HepG2 (cell line): ENCODE measurements at regions not wholly inside any gene's neighbourhood (a gene's known extent, or its start where the extent isn't known, plus 50 kb on each side); places are given as distances from the start of the nearest gene placed in this dataset.

Experiments
- ATAC-seq: fragments of 200-7000 bp; cut with Tn5 transposase; 3 replicates; pipeline ENCODE4 v1.9.1; 2020; ENCODE audit warnings: mild to moderate bottlenecking, moderate library complexity
- BruUV-seq: library from RNA; stranded (reverse); fragments of 400-500 nt; replicated peaks from 2 replicates; lab custom pipeline; 2021; lab: Mats Ljungman, UMichigan
- CTCF ChIA-PET: fragments of 300-600 bp; formaldehyde crosslinking; extraction: SDS; loops from one replicate; lab custom pipeline; 2021; ENCODE audit warnings: low total read pairs, inconsistent platforms, low intra/inter-chr PET ratio; lab: Yijun Ruan, JAX
- POLR2A ChIA-PET: fragments of 350-600 bp; sonication (Branson Sonifier 250); formaldehyde crosslinking; loops from one replicate; lab custom pipeline; 2020; ENCODE audit warnings: antibody characterized with exemption, inconsistent platforms; lab: Yijun Ruan, JAX
- DNase-seq: peaks from one replicate; pipeline ENCODE4 v3.0.0-alpha.2; 2015; ENCODE audit warnings: low spot score
- FAIRE-seq: peaks from 3 replicates; lab custom pipeline; 2011; peaks lifted over from hg19 to GRCh38; lab: Jason Lieb, UNC
- H2AFZ ChIP-seq: one replicate; pipeline ENCODE4 v1.6.1; 2011; ENCODE audit warnings: low read length, inconsistent platforms
- H3K27ac ChIP-seq: fragments of 300-600 bp; 3 replicates; pipeline ENCODE4 v1.8.0; 2011; ENCODE audit warnings: mixed run types, mild to moderate bottlenecking, mixed read lengths, low read length, inconsistent platforms; ENCODE audit not compliant: insufficient read depth; ENCODE audit errors: extremely low read length
- H3K27me3 ChIP-seq, 2 experiments: fragments of 200-600 bp in 1 of 2; 2 replicates in 1 of 2; 3 replicates in 1 of 2; pipeline versions ENCODE4 v1.6.0 to v1.8.0; 2011; ENCODE audit warnings: low read length in 2 of 2, mild to moderate bottlenecking in 2 of 2, moderate library complexity in 2 of 2, inconsistent platforms in 1 of 2; ENCODE audit not compliant: insufficient read depth in 2 of 2, control insufficient read depth in 1 of 2
- H3K36me3 ChIP-seq, 2 experiments: fragments of 200-600 bp in 1 of 2; replicated peaks in 1 of 2; 2 replicates in 1 of 2; 3 replicates in 1 of 2; pipeline versions ENCODE4 v1.5.1 to v1.8.0; 2011; ENCODE audit warnings: low read length in 2 of 2, inconsistent platforms in 1 of 2; ENCODE audit not compliant: insufficient read depth in 2 of 2, control insufficient read depth in 1 of 2
- H3K4me1 ChIP-seq: 2 replicates; pipeline ENCODE4 v1.5.1; 2012; ENCODE audit warnings: low read length, inconsistent platforms; ENCODE audit not compliant: insufficient read depth
- H3K4me2 ChIP-seq: 2 replicates; pipeline ENCODE4 v1.6.0; 2011; ENCODE audit warnings: low read depth, low read length, inconsistent platforms
- H3K4me3 ChIP-seq, 3 experiments: fragments of 200-600 bp in 1 of 3; sonication (generic), shearing (Covaris generic) in 1 of 3; replicated peaks in 1 of 3; 2 replicates each; pipeline ENCODE4 v1.5.1; 2011 to 2016; ENCODE audit warnings: low read length in 3 of 3, inconsistent platforms in 2 of 3, low read depth in 2 of 3, mild to moderate bottlenecking in 2 of 3, control low read depth in 1 of 3, mixed read lengths in 1 of 3; ENCODE audit not compliant: insufficient read depth in 1 of 3
- H3K79me2 ChIP-seq: one replicate; pipeline ENCODE4 v1.6.1; 2011; ENCODE audit warnings: low read length, inconsistent platforms; ENCODE audit not compliant: insufficient read depth
- H3K9ac ChIP-seq: 2 replicates; pipeline ENCODE4 v1.6.0; 2011; ENCODE audit warnings: mild to moderate bottlenecking, low read depth, low read length, inconsistent platforms; ENCODE audit not compliant: insufficient read depth
- H3K9me3 ChIP-seq: 2 replicates; pipeline ENCODE4 v1.5.1; 2012; ENCODE audit warnings: mild to moderate bottlenecking, low read length
- H4K20me1 ChIP-seq: 2 replicates; pipeline ENCODE4 v1.6.0; 2011; ENCODE audit warnings: inconsistent platforms, mild to moderate bottlenecking, low read length, moderate library complexity; ENCODE audit not compliant: insufficient read depth
- AHR ChIP-seq: IDR thresholded peaks from 2 replicates; pipeline ENCODE4 v1.6.1; 2018; ENCODE audit warnings: missing genetic modification reagents, missing compliant biosample characterization
- BCL6 ChIP-seq: IDR thresholded peaks from 2 replicates; pipeline ENCODE4 v1.6.1; 2016; ENCODE audit warnings: missing genetic modification reagents, missing compliant biosample characterization
- FOSL1 ChIP-seq: sonication (generic); formaldehyde crosslinking; IDR thresholded peaks from 2 replicates; pipeline ENCODE4 v1.9.0; 2021; ENCODE audit warnings: missing genetic modification reagents, borderline replicate concordance
- FOXO1 ChIP-seq: sonication (generic); formaldehyde crosslinking; IDR thresholded peaks from 2 replicates; pipeline ENCODE4 v1.4.0; 2020; ENCODE audit warnings: missing genetic modification reagents
- NFIB ChIP-seq: sonication (generic); formaldehyde crosslinking; IDR thresholded peaks from 2 replicates; pipeline ENCODE4 v1.9.0; 2021; ENCODE audit warnings: missing genetic modification reagents, mild to moderate bottlenecking, borderline replicate concordance
- NKX3-1 ChIP-seq: sonication (generic); formaldehyde crosslinking; IDR thresholded peaks from 2 replicates; pipeline ENCODE4 v1.5.0; 2020; ENCODE audit warnings: missing genetic modification reagents
- PAX8 ChIP-seq: sonication (generic); formaldehyde crosslinking; IDR thresholded peaks from 2 replicates; pipeline ENCODE4 v1.8.0; 2022; ENCODE audit warnings: mild to moderate bottlenecking, missing genetic modification reagents, borderline replicate concordance
- POGZ ChIP-seq: sonication (generic); formaldehyde crosslinking; IDR thresholded peaks from 2 replicates; pipeline ENCODE4 v1.4.0; 2020; ENCODE audit warnings: mild to moderate bottlenecking, missing genetic modification reagents
- RORA ChIP-seq: sonication (generic); formaldehyde crosslinking; IDR thresholded peaks from 2 replicates; pipeline ENCODE4 v1.5.0; 2020; ENCODE audit warnings: mild to moderate bottlenecking, missing genetic modification reagents, moderate library complexity
- SNAI1 ChIP-seq: sonication (generic); formaldehyde crosslinking; IDR thresholded peaks from 2 replicates; pipeline ENCODE4 v1.5.0; 2020; ENCODE audit warnings: mild to moderate bottlenecking, missing genetic modification reagents, borderline replicate concordance
- SPEN ChIP-seq: sonication (generic); formaldehyde crosslinking; IDR thresholded peaks from 2 replicates; pipeline ENCODE4 v1.5.1; 2020; ENCODE audit warnings: low read depth, mild to moderate bottlenecking, missing genetic modification reagents
- ZBTB20 ChIP-seq: sonication (generic); formaldehyde crosslinking; IDR thresholded peaks from 2 replicates; pipeline ENCODE4 v1.8.1; 2023; ENCODE audit warnings: missing genetic modification reagents, low read depth, mild to moderate bottlenecking, borderline replicate concordance
- ZNF431 ChIP-seq: sonication (generic); formaldehyde crosslinking; IDR thresholded peaks from 2 replicates; pipeline ENCODE4 v1.9.0; 2022; ENCODE audit warnings: missing genetic modification reagents, low read depth, mild to moderate bottlenecking, borderline replicate concordance
- ZNF709 ChIP-seq: sonication (generic); formaldehyde crosslinking; IDR thresholded peaks from 2 replicates; pipeline ENCODE4 v1.5.0; 2020; ENCODE audit warnings: mild to moderate bottlenecking, missing genetic modification reagents
- WGBS: methylation state at CpG from one replicate; pipeline ENCODE4 v1.1.6; 2017; ENCODE audit warnings: low lambda C conversion rate; 5-methylcytosine and 5-hydroxymethylcytosine counted together
- in situ Hi-C: cut with HindIII; loops from 2 replicates; pipeline ENCODE4 v1.10.0; 2017; ENCODE audit warnings: low pct_unique_long_range_greater_than_20kb; ENCODE audit not compliant: extremely low pct_ligation_motif_present
- intact Hi-C: fragments of 100-400 bp; cut with micrococcal nuclease; formaldehyde crosslinking; loops from one replicate; pipeline ENCODE4 v1.10.0; 2022; ENCODE audit not compliant: unreplicated experiment
- TF ChIP-seq, protein P1 (sequence below): sonication (generic); formaldehyde crosslinking; IDR thresholded peaks from 2 replicates; pipeline ENCODE4 v1.9.0; 2021; ENCODE audit warnings: missing genetic modification reagents, borderline replicate concordance
- TF ChIP-seq, protein P2 (sequence below), 2 experiments: sonication (generic) in 1 of 2; formaldehyde crosslinking in 1 of 2; IDR thresholded peaks; 2 replicates each; pipeline versions ENCODE4 v1.4.0 to v1.6.1; 2018 to 2020; ENCODE audit warnings: missing genetic modification reagents in 2 of 2, borderline replicate concordance in 1 of 2, low read depth in 1 of 2, mild to moderate bottlenecking in 1 of 2, missing biosample characterization in 1 of 2

DNA sequence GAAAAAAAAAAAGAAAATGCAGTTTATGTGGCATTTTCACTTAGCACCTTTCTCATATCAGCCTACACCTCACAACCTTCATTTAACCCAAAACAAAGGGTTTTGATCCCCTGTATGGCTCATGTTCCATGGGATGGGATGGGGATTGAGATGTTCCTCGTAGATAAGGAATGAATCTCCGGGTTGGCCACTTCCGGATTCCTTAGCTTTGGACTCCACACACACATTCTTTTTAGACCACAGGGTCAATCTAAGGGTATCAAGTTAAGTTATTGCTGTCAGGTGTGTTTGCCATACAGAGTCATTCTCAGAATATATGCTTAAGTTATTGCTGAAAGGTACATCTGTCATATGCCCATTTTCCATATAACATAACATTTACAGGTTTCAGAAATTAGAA lies 301.4 kb upstream of the TGFBR2 start:
- POLR2A ChIA-PET = no interaction called here
- Histone ChIP-seq H3K9me3 (peaks cover 8% of the 10 kb centered on the region; the same call in 1 of the 2 replicates), H3K27me3 (no peaks in the 10 kb centered on the region), H3K4me2 (no peak overlapping the region), H3K79me2 (no peaks in the 10 kb centered on the region), H3K36me3 (no peaks in the 10 kb centered on the region), H3K27ac (no peak overlapping the region), H4K20me1 (no peaks in the 10 kb centered on the region), H2AFZ (no peak overlapping the region), H3K4me1 (peaks cover 17% of the 10 kb centered on the region), H3K9ac (no peak overlapping the region), H3K4me3 (no peak overlapping the region)
- CTCF ChIA-PET = no interaction called here
- no peak for DNase-seq
- 92% methylated on average over 3 of the region's 3 CpGs for WGBS
- in situ Hi-C loops = no loop called here
- ATAC-seq = no peak
- intact Hi-C loops = no loop called here
- FAIRE-seq = no peak
- BruUV-seq = no TSS peak
- TF ChIP-seq AHR (CRISPR knock-in tag) (no peak), SPEN (CRISPR knock-in tag) (no peak), SNAI1 (CRISPR knock-in tag) (no peak), FOSL1 (CRISPR knock-in tag) (no peak), ZNF431 (CRISPR knock-in tag) (no peak)
- TF ChIP-seq, all 625 proteins: peak for 0

DNA sequence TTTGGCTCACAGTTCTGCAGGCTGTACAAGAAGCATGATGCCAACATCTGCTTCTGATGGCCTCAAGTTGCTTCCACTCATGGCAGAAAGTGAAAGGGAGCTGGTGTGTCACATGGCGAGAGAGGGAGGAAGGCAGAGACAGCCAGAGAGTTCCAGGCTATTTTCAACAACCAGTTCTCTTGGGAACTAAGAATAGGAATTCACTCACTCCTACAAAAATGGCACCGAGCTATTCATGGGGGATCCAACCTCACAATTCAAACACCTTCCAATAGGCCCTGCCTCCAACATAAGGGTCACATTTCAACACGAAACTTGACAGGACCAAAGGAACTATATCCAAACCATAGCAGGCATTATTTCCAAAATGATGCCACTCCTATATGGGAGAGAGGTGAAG lies 299.5 kb upstream of the TGFBR2 start:
- 89% methylated on average over 3 of the region's 3 CpGs for WGBS
- FAIRE-seq (no peak), DNase-seq (no peak), ATAC-seq (no peak)
- POLR2A ChIA-PET = no interaction called here
- H3K9me3 ChIP-seq = peaks cover 8% of the 10 kb centered on the region; the same call in 1 of the 2 replicates
- H3K27me3 ChIP-seq = no peaks in the 10 kb centered on the region
- no peak overlapping the region for H3K4me2 ChIP-seq
- no peak overlapping the region for H3K4me3 ChIP-seq
- in situ Hi-C loops = no loop called here
- H2AFZ ChIP-seq = no peak overlapping the region
- intact Hi-C loops = no loop called here
- CTCF ChIA-PET = no interaction called here
- H3K27ac ChIP-seq = no peak overlapping the region
- H3K9ac ChIP-seq = no peak overlapping the region
- no peaks in the 10 kb centered on the region for H3K79me2 ChIP-seq
- 0 out of 2 replicates have a peak, but pooled peaks cover under 1% of the 10 kb centered on the region for H3K4me1 ChIP-seq
- no peaks in the 10 kb centered on the region for H4K20me1 ChIP-seq
- BruUV-seq = no TSS peak
- no peaks in the 10 kb centered on the region for H3K36me3 ChIP-seq
- TF ChIP-seq NKX3-1 (no peak), FOXO1 (CRISPR knock-in tag) (no peak), ZBTB20 (CRISPR knock-in tag) (no peak), POGZ (no peak), NFIB (no peak), ZNF709 (CRISPR knock-in tag) (no peak), PAX8 (no peak), BCL6 (CRISPR knock-in tag) (no peak), RORA (CRISPR knock-in tag) (no peak)
- TF ChIP-seq, protein P1, sequence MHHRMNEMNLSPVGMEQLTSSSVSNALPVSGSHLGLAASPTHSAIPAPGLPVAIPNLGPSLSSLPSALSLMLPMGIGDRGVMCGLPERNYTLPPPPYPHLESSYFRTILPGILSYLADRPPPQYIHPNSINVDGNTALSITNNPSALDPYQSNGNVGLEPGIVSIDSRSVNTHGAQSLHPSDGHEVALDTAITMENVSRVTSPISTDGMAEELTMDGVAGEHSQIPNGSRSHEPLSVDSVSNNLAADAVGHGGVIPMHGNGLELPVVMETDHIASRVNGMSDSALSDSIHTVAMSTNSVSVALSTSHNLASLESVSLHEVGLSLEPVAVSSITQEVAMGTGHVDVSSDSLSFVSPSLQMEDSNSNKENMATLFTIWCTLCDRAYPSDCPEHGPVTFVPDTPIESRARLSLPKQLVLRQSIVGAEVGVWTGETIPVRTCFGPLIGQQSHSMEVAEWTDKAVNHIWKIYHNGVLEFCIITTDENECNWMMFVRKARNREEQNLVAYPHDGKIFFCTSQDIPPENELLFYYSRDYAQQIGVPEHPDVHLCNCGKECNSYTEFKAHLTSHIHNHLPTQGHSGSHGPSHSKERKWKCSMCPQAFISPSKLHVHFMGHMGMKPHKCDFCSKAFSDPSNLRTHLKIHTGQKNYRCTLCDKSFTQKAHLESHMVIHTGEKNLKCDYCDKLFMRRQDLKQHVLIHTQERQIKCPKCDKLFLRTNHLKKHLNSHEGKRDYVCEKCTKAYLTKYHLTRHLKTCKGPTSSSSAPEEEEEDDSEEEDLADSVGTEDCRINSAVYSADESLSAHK (CRISPR knock-in tag) = no peak
- TF ChIP-seq, protein P2, sequence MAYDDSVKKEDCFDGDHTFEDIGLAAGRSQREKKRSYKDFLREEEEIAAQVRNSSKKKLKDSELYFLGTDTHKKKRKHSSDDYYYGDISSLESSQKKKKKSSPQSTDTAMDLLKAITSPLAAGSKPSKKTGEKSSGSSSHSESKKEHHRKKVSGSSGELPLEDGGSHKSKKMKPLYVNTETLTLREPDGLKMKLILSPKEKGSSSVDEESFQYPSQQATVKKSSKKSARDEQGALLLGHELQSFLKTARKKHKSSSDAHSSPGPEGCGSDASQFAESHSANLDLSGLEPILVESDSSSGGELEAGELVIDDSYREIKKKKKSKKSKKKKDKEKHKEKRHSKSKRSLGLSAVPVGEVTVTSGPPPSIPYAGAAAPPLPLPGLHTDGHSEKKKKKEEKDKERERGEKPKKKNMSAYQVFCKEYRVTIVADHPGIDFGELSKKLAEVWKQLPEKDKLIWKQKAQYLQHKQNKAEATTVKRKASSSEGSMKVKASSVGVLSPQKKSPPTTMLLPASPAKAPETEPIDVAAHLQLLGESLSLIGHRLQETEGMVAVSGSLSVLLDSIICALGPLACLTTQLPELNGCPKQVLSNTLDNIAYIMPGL (CRISPR knock-in tag; IDR thresholded peaks at IDR 0.05; ENCODE audit: borderline replicate concordance in 1 of 2, low read depth in 1 of 2) = no peak
